ENCODE measurements at regions not wholly inside any gene's neighbourhood (a gene's known extent, or its start where the extent isn't known, plus 50 kb on each side); places are given as distances from the start of the nearest gene placed in this dataset.

DNA sequence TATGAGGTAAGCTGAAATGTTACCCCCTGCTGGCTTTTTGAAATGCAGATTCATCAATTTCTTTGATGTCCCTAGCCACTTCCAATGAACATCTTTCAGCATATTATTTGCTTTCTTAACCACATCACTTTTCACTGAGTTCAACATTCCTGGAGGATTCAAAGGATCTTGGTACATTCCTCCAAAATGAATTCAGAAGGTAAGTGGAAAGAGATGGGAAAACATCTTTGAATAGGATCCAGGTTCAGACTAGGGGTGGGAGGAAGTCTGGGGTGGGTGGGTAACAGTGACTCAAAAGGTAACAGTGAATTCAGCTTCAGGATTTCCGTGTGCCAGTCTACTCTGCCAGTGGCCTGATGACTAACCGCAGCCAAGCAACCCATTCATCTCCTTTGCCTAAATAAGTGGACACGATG is 180.7 kb downstream of the ZC3H11B start:
- intact Hi-C loops (cut with DNase I): no loop called here
- WGBS, 2 donors: 77 to 78% methylated on average over 3 of the region's 3 CpGs
- H3K27ac ChIP-seq: no peak overlapping the region
- no peak for TF ChIP-seq CTCF (IDR thresholded peaks at IDR 0.05)
- H3K27me3 ChIP-seq: no peaks in the 10 kb centered on the region
- DNase-seq: no peak
- H3K36me3 ChIP-seq: no peaks in the 10 kb centered on the region
- H3K9me3 ChIP-seq: no peaks in the 10 kb centered on the region
- H3K4me3 ChIP-seq: no peak overlapping the region
- peak in 1 of 8 donors; percentile 27 for ATAC-seq
- H3K4me1 ChIP-seq: peaks cover 0 to 19% (median 8%) of the 10 kb centered on the region in 9 donors

GRCh38 chr1:219430419-219430818 is 182.5 kb downstream of the ZC3H11B start:
- no peaks in the 10 kb centered on the region for H3K36me3 ChIP-seq
- no peaks in the 10 kb centered on the region for H3K27me3 ChIP-seq
- no peak overlapping the region for H3K27ac ChIP-seq
- TF ChIP-seq CTCF (IDR thresholded peaks at IDR 0.05): no peak
- DNase-seq (no peak), ATAC-seq (no peak)
- intact Hi-C loops (cut with DNase I): no loop called here
- no peaks in the 10 kb centered on the region for H3K9me3 ChIP-seq
- 100% methylated on average over 1 of the region's 1 CpG for WGBS, 2 donors
- peaks cover 0 to 19% (median 8%) of the 10 kb centered on the region in 9 donors for H3K4me1 ChIP-seq
- H3K4me3 ChIP-seq: no peak overlapping the region

- H3K27ac ChIP-seq: no peak overlapping the region
- H3K4me1 ChIP-seq: peaks cover 0 to 14% (median 7%) of the 10 kb centered on the region in 9 donors
- no peaks in the 10 kb centered on the region for H3K9me3 ChIP-seq
- no peak for TF ChIP-seq CTCF (IDR thresholded peaks at IDR 0.05)
- H3K4me3 ChIP-seq: no peak overlapping the region
- no peaks in the 10 kb centered on the region for H3K27me3 ChIP-seq
- H3K36me3 ChIP-seq: no peaks in the 10 kb centered on the region
- WGBS, 2 donors: 90 to 91% methylated on average over 5 of the region's 5 CpGs
- intact Hi-C loops (cut with DNase I): no loop called here
- no peak for DNase-seq
- ATAC-seq: no peak
Observed at GRCh38 chr1:219428651-219429050, 184.3 kb downstream of the ZC3H11B start.

GRCh38 chr1:219427989-219428388 is 184.9 kb downstream of the ZC3H11B start:
- WGBS, 2 donors: 51 to 62% methylated on average over 2 of the region's 2 CpGs
- TF ChIP-seq CTCF (IDR thresholded peaks at IDR 0.05): no peak
- Histone ChIP-seq H3K27ac (no peak overlapping the region), H3K9me3 (no peaks in the 10 kb centered on the region), H3K4me3 (no peak overlapping the region), H3K27me3 (no peaks in the 10 kb centered on the region), H3K36me3 (no peaks in the 10 kb centered on the region), H3K4me1 (peaks cover 0 to 8% (median 4%) of the 10 kb centered on the region in 9 donors)
- ATAC-seq (no peak), DNase-seq (no peak)
- intact Hi-C loops (cut with DNase I): no loop called here

DNA sequence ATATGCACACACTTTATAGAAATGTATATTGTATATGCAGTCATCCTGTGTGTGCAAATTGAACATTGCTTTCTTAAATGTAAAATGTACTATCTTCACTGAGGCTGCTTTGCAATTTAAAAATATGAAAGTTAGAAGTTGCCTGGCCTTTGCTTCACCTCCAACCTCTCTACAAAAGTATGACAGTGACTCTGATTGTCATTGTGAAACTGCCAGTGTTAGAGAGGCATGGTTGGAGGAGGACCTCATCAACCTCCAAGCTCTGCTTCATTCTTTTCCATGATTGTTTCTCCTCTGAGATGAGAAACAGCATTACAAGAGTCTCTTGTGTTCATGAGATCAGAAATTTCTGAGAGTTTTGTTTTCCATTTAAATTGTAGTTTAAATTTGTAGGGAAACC is 185.5 kb downstream of the ZC3H11B start:
- intact Hi-C loops (cut with DNase I): no loop called here
- Histone ChIP-seq H3K27me3 (no peaks in the 10 kb centered on the region), H3K27ac (no peak overlapping the region), H3K9me3 (no peaks in the 10 kb centered on the region), H3K36me3 (no peaks in the 10 kb centered on the region), H3K4me1 (peaks cover 0 to 2% (median 0%) of the 10 kb centered on the region in 9 donors), H3K4me3 (no peak overlapping the region)
- DNase-seq (no peak), ATAC-seq (no peak)
- TF ChIP-seq CTCF (IDR thresholded peaks at IDR 0.05): no peak
